Prostate gland (tissue), 2 donors: ENCODE measurements at regions not wholly inside any gene's neighbourhood (a gene's known extent, or its start where the extent isn't known, plus 50 kb on each side); places are given as distances from the start of the nearest gene placed in this dataset.

Experiments
- DNase-seq: peaks from one replicate; pipeline ENCODE4 v3.0.0-alpha.2; 2019; ENCODE audit warnings: low spot score
- H3K27ac ChIP-seq, 2 donors: fragments of 200-600 bp; sonication (generic); 2 replicates each; pipeline ENCODE4 v1.5.1; 2017 to 2019
- H3K27me3 ChIP-seq: fragments of 200-600 bp; sonication (generic); replicated peaks from 2 replicates; pipeline ENCODE4 v1.5.1; 2019; ENCODE audit not compliant: insufficient read depth
- H3K36me3 ChIP-seq, 2 donors: fragments of 200-600 bp; sonication (generic); 1 replicate in 1 of 2; 2 replicates in 1 of 2; pipeline versions ENCODE4 v1.5.1 to v1.8.1; 2017 to 2019
- H3K4me1 ChIP-seq: fragments of 200-600 bp; sonication (generic); replicated peaks from 2 replicates; pipeline ENCODE4 v1.5.1; 2019
- H3K4me3 ChIP-seq, 2 donors: fragments of 200-600 bp; sonication (generic); 2 replicates each; pipeline ENCODE4 v1.5.1; 2017 to 2019
- H3K9me3 ChIP-seq: fragments of 200-600 bp; sonication (generic); 2 replicates; pipeline ENCODE4 v1.5.1; 2017
- CTCF ChIP-seq, 4 experiments: fragments of 200-600 bp in 2 of 4; fragments of 450-650 bp in 2 of 4; sonication (generic) in 2 of 4; IDR thresholded peaks; 1 replicate in 3 of 4; 2 replicates in 1 of 4; pipeline ENCODE4 v1.5.1; 2016 to 2019; ENCODE audit warnings: antibody characterized with exemption in 4 of 4, mild to moderate bottlenecking in 2 of 4, moderate library complexity in 2 of 4
- POLR2A ChIP-seq: fragments of 450-650 bp; IDR thresholded peaks from one replicate; pipeline ENCODE4 v1.6.1; 2016; ENCODE audit warnings: antibody characterized with exemption, mild to moderate bottlenecking
- POLR2AphosphoS5 ChIP-seq: sonication (generic); formaldehyde crosslinking; IDR thresholded peaks from one replicate; pipeline ENCODE4 v1.6.1; 2017; ENCODE audit warnings: antibody characterized with exemption
- WGBS: methylation state at CpG from one replicate; pipeline ENCODE4 v1.1.5; 2018; 5-methylcytosine and 5-hydroxymethylcytosine counted together
- intact Hi-C: fragments of 100-400 bp; cut with DNase I; formaldehyde crosslinking; loops from one replicate; pipeline ENCODE4 v1.14.2; 2022

- Histone ChIP-seq H3K27ac (no peak overlapping the region), H3K4me1 (no peaks in the 10 kb centered on the region), H3K9me3 (no peaks in the 10 kb centered on the region), H3K4me3 (no peak overlapping the region), H3K36me3 (no peaks in the 10 kb centered on the region), H3K27me3 (no peaks in the 10 kb centered on the region)
- TF ChIP-seq POLR2AphosphoS5 (no peak), CTCF (IDR thresholded peaks at IDR 0.05) (no peak)
- 93% methylated on average over 7 of the region's 7 CpGs for WGBS
- intact Hi-C loops: no loop called here
- no peak for DNase-seq
Measured at GRCh38 chr5:93886098-93886806, 144.9 kb upstream of the POU5F2 start.

GRCh38 chr5:93884254-93884653 is 142.9 kb upstream of the POU5F2 start:
- H3K4me1 ChIP-seq: no peaks in the 10 kb centered on the region
- H3K9me3 ChIP-seq: no peaks in the 10 kb centered on the region
- intact Hi-C loops: no loop called here
- H3K27me3 ChIP-seq: no peaks in the 10 kb centered on the region
- H3K4me3 ChIP-seq: no peak overlapping the region
- H3K27ac ChIP-seq: no peak overlapping the region
- no peak for DNase-seq
- TF ChIP-seq CTCF (IDR thresholded peaks at IDR 0.05) (no peak), POLR2A (no peak), POLR2AphosphoS5 (no peak)
- 93% methylated on average over 1 of the region's 1 CpG for WGBS
- no peaks in the 10 kb centered on the region for H3K36me3 ChIP-seq

GRCh38 chr5:93883459-93883858 is 142.1 kb upstream of the POU5F2 start:
- no peak for TF ChIP-seq CTCF (IDR thresholded peaks at IDR 0.05)
- no peak for TF ChIP-seq POLR2AphosphoS5
- no peak for TF ChIP-seq POLR2A
- Histone ChIP-seq H3K4me1 (no peaks in the 10 kb centered on the region), H3K4me3 (no peak overlapping the region), H3K27me3 (no peaks in the 10 kb centered on the region), H3K36me3 (no peaks in the 10 kb centered on the region), H3K9me3 (no peaks in the 10 kb centered on the region), H3K27ac (no peak overlapping the region)
- no peak for DNase-seq
- WGBS: 51% methylated on average over 2 of the region's 2 CpGs
- intact Hi-C loops: no loop called here

- no peaks in the 10 kb centered on the region for H3K9me3 ChIP-seq
- H3K27ac ChIP-seq: no peak overlapping the region
- intact Hi-C loops: no loop called here
- no peaks in the 10 kb centered on the region for H3K36me3 ChIP-seq
- H3K27me3 ChIP-seq: no peaks in the 10 kb centered on the region
- no peak for TF ChIP-seq CTCF (IDR thresholded peaks at IDR 0.05)
- no peak for TF ChIP-seq POLR2AphosphoS5
- no peak for TF ChIP-seq POLR2A
- H3K4me1 ChIP-seq: no peaks in the 10 kb centered on the region
- no peak overlapping the region for H3K4me3 ChIP-seq
- no peak for DNase-seq
- WGBS: 85% methylated on average over 1 of the region's 1 CpG
Measured at GRCh38 chr5:93875693-93876092, 134.3 kb upstream of the POU5F2 start.

GRCh38 chr5:93874491-93874890 is 133.1 kb upstream of the POU5F2 start:
- Histone ChIP-seq H3K36me3 (no peaks in the 10 kb centered on the region), H3K27ac (no peak overlapping the region), H3K4me3 (no peak overlapping the region), H3K9me3 (no peaks in the 10 kb centered on the region), H3K4me1 (no peaks in the 10 kb centered on the region), H3K27me3 (no peaks in the 10 kb centered on the region)
- intact Hi-C loops: no loop called here
- DNase-seq: no peak
- TF ChIP-seq CTCF (IDR thresholded peaks at IDR 0.05) (no peak), POLR2AphosphoS5 (no peak), POLR2A (no peak)
